ENCODE measurements at regions not wholly inside any gene's neighbourhood (a gene's known extent, or its start where the extent isn't known, plus 50 kb on each side); places are given as distances from the start of the nearest gene placed in this dataset.

DNA sequence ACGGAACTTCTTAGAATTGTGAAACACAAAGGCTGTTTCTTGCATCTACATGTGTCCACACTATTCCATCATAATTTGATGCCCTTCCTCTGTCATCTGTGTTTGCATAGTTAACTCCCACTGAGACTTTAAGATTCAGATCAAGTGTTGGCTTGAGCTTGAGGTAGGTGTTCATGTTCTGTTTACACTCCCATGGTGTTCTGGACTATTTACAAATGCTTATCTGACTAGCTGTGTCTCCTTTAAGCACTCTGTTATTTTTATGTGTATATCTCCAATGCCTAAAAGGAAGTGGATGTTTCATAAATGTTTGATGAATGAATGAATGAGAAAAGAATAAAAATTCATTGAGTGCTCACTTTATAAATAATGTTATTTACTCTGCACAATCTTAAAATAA lies 622.7 kb downstream of the RAB28 start:
- no peak for DNase-seq (ENCODE audit: low read depth)
- no peak overlapping the region for H3K4me3 ChIP-seq (ENCODE audit: low read depth, low read length)
- TF ChIP-seq, protein P1, sequence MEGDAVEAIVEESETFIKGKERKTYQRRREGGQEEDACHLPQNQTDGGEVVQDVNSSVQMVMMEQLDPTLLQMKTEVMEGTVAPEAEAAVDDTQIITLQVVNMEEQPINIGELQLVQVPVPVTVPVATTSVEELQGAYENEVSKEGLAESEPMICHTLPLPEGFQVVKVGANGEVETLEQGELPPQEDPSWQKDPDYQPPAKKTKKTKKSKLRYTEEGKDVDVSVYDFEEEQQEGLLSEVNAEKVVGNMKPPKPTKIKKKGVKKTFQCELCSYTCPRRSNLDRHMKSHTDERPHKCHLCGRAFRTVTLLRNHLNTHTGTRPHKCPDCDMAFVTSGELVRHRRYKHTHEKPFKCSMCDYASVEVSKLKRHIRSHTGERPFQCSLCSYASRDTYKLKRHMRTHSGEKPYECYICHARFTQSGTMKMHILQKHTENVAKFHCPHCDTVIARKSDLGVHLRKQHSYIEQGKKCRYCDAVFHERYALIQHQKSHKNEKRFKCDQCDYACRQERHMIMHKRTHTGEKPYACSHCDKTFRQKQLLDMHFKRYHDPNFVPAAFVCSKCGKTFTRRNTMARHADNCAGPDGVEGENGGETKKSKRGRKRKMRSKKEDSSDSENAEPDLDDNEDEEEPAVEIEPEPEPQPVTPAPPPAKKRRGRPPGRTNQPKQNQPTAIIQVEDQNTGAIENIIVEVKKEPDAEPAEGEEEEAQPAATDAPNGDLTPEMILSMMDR (conservative IDR thresholded peaks at IDR 0.05; ENCODE audit: low read depth, low read length) = no peak

DNA sequence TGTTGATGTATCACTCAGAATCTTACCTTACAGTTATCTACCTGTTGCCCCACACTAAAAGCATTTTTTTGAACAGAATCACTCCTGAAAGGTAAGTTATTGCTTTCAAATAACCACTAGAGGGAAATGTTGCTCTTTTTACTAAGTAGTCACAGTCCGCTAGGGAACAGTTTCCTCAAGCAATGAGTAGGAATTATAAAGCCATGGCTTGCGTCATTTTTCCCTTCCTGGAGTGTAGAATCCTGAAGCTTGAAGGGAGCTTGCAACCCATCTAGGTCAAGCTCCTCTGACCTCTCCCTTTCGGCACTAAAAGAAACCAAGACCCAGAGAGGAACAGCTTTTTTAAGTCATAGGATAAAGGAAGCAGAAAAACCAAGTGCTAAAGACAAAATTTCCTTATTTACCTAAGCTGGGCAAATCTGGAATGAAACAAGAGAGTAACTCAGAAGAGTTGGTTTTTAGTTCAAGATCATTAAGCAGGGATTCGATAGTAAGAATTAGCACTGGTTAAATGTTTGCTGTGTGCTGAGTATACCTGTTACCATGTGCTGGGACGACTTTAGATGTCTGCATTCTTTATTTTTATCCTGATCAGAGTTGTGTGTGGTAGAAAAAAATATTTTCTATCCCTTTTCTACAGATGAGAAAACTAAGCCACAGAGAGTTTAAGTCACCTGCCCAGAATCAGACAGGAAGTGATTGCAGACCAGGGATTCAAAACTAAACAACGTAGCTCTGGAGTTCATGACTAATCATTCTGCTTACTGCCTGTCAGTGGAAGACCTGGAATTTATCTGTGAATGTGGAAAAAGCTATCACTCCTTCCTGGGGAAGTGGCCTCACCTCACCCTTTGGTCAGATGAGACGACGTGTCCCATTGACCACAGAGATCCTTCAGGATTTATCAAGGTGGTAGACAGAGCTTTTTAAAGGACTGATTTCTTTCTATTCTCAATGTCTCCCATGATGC lies 631.5 kb downstream of the RAB28 start:
- H3K4me3 ChIP-seq (ENCODE audit: low read depth, low read length) = no peak overlapping the region
- DNase-seq (ENCODE audit: low read depth) = peak; percentile 64
- TF ChIP-seq, protein P1 (conservative IDR thresholded peaks at IDR 0.05; ENCODE audit: low read depth, low read length) = peak; percentile 72

DNA sequence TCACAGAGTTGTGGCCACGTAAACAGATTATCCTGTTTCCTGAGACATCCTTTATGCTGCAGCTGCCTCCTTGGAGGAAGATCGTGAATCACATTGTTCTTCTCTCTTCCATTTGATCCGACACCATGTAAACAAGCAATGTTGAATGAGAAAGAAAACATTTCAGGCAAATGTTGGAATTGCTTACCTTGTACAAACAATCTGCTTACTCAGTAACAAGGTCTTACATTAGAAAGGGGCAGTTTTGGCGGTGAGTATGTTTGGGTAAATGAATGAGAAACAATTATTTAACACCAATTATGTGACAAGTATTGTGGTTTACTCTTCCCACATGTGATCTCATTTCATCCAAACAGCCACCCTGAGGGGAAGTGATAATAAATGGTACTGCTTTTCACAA lies 637.8 kb downstream of the RAB28 start:
- no peak overlapping the region for H3K4me3 ChIP-seq (ENCODE audit: low read depth, low read length)
- no peak for DNase-seq (ENCODE audit: low read depth)
- TF ChIP-seq, protein P1 (conservative IDR thresholded peaks at IDR 0.05; ENCODE audit: low read depth, low read length) = no peak

DNA sequence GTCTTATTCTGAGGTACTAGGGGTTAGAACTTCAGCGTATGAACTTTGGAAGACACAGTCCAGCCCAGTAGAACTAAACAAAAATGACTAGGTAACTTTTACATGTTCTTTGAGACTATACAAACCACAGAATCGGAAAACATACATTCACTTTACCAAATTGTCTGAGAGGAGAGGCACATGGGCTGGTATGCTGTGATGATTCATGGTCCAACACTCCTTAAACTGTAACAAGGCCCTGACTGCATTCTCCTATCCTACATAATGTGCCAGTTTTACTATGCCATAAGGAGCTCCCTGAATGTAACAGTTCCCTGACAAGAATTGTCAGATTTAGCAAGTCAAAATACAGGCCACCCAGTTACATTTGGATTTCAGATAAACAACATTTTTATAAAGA lies 640.0 kb downstream of the RAB28 start:
- no peak overlapping the region for H3K4me3 ChIP-seq (ENCODE audit: low read depth, low read length)
- no peak for DNase-seq (ENCODE audit: low read depth)
- TF ChIP-seq, protein P1 (conservative IDR thresholded peaks at IDR 0.05; ENCODE audit: low read depth, low read length) = no peak

DNA sequence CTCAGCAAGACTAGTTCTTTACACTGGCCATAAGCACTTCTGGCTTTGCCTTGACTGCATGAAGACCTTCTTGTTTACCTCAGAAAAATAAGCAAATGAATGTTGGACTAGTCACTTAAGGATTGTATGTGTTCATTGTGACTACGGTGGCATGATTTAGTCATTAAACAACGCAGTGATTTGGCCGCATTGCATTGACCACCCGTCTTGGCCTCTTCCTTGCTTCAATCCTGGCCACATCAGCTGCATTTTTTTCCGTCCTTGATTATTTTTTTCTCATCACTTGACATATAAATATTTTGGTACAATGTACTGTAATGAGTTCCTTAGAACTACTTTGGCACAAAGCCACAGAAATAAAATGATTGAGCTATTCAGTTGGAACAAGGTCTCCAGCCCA lies 656.2 kb downstream of the RAB28 start:
- TF ChIP-seq, protein P1 (conservative IDR thresholded peaks at IDR 0.05; ENCODE audit: low read depth, low read length) = no peak
- no peak overlapping the region for H3K4me3 ChIP-seq (ENCODE audit: low read depth, low read length)
- no peak for DNase-seq (ENCODE audit: low read depth)

DNA sequence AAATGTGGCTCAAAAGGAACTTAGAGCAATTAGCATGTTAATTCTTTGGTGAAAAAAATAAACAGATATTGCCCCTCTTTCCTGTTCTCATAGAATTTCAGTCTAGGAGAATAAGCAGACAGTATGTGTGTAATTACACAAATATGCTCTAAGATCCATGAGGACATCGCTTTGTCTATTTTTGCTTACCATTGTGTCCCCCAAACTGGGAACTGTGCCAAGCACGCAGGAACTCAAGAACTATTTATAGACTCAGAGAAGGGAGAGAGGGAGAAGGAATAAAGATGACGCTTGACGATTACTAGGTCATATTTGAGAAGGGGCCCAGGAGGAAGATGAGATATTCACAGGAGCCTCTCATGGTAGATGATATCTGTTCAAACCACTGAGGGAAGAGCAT lies 692.6 kb downstream of the RAB28 start:
- TF ChIP-seq, protein P1 (conservative IDR thresholded peaks at IDR 0.05; ENCODE audit: low read depth, low read length) = no peak
- H3K4me3 ChIP-seq (ENCODE audit: low read depth, low read length) = no peak overlapping the region
- no peak for DNase-seq (ENCODE audit: low read depth)

DNA sequence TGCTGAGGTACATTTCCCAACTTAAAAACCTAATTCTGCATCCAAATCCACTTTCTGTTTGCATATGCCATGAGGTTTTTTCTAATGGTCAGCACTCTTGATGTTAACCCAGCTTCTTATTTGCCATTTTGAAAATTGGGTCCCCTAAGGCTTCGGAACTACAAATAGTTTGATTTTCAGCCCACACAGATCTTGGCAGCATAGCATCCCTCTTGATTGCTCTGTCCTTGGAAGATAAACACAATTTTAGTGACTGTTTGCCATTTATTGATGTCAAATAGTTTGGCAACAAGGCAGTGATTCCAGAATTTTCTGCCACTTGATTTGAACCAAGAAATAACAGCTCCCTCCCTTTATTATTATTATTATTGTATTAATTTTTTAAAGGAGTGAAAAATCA lies 696.9 kb downstream of the RAB28 start:
- H3K4me3 ChIP-seq (ENCODE audit: low read depth, low read length) = no peak overlapping the region
- TF ChIP-seq, protein P1 (conservative IDR thresholded peaks at IDR 0.05; ENCODE audit: low read depth, low read length) = no peak
- DNase-seq (ENCODE audit: low read depth) = no peak

All from epithelial cell of proximal tubule (primary cell).